ENCODE measurements at regions not wholly inside any gene's neighbourhood (a gene's known extent, or its start where the extent isn't known, plus 50 kb on each side); places are given as distances from the start of the nearest gene placed in this dataset.
"Not testable (repeated sequence)": the region's sequence is repeated elsewhere in the genome, so short reads cannot be mapped to it uniquely, and the experiment has no call there.

DNA sequence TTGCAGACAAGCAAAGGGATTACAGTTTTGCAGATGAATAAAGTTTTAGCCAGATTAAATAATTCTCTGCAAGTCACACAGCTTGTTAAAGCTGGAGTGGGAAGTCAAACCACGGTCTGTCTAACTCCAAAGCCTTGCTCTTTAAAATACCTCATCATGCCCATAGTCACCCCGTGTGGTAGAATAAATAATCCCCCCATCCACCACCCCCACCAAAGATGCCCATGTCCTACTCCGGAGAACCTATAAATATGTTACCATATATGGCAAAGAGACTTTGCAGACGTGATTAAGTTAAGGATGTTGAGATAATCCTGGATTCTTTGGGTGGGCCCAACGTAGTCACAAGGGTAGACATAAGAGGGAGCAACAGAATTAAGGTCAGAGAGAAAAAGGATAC is 118.7 kb downstream of the BEND2 start:
- no peak for DNase-seq

DNA sequence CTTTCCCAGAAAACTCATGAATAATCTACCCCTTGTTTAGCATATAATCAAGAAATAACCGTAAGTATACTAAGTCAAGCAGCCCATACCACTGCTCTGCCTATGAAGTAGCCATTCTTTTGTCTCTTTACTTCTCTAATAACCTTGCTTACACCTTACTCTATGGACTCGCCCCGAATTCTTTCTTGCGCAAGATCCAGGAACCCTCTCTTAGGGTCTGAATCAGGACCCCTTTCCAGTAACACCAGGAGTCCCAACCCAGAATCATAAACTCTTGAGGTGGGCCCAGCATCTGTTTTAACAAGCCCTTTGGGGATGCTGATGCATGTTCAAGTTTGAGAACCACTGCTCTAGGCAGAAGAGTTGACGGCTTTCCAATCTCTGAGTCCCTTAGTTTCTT is 119.6 kb downstream of the BEND2 start:
- no peak for DNase-seq

DNA sequence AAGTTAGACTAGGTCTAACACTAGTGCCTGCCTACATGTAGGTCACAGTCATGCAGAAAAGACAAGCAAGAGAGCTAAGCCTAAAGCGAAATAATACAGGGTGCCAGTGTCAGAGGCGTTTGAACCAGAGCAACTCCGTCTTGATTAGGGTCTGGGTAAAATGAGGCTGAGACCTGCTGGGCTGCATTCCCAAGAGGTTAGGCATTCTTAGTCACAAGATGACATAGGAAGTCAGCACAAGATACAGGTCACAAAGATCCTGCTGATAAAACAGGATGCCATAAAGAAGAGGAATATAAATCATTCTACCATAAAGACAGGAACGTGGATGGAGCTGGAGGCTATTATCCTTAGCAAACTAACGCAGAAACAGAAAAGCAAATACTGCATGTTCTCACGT is 120.9 kb downstream of the BEND2 start:
- peak; percentile 0 for DNase-seq

DNA sequence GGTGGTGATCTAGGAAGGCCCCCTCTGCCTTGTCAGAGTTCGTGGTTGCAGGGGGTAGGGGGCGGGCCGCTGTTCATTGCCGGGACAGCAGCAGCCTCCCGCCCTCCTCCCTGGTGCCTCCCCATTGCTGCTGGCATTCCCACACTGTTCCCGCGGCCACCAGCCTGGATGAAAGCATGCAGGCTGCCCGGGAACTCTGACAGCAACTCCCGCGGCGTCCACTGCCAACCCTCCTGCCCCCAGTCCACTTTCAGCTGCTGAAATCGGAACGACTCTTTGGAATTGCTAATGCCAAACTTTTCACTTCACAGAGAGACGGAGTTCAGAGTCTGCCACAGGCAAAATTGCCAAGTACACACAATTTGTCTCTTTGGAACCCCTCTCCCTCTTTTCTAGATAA is 121.9 kb downstream of the BEND2 start:
- no peak for DNase-seq

DNA sequence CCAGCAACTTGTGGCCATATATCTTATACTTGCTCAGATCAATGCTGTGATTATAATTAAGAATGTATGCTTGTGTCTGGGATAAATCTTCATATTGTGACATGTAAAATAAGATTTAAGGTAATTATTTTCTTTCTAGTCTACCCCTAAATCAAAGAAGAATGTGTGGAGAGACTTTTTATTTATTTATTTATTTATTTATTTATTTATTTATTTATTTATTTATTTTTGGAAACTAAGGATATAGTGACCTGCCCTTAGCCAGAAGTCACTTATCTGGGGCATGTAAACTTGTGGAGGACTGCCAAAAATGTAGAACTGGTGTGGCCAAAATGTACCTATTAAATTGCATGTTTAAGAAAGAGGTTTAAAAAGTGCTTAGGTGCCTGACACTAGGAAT is 144.3 kb downstream of the BEND2 start:
- no peak for DNase-seq

DNA sequence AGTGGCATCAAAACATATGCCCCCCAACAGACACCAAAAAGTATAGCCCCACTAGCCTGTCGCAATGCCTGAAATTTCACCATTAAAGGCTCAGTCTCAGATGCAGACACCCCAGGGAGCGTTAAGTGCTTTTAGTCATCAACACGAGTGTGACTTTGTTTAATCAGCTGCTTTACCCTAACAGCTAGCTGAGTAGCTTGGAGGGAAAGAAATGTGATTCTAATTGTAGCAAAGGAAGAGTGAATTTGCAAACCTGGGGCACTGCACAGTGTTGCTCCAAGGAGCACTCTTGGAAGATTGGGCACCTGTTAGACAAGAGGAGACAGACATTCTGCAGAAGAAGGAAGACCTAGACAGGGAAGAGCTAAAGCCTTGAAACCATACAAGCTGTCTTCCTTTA is 145.1 kb downstream of the BEND2 start:
- no peak for DNase-seq

DNA sequence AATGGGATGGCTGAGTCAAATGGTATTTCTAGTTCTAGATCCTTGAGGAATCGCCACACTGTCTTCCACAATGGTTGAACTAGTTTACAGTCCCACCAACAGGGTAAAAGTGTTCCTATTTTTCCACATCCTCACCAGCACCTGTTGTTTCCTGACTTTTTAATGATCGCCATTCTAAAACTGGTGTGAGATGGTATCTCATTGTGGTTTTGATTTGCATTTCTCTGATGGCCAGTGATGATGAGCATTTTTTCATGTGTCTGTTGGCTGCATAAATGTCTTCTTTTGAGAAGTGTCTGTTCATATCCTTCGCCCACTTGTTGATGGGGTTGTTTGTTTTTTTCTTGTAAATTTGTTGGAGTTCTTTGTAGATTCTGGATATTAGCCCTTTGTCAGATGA is 152.6 kb downstream of the BEND2 start:
- DNase-seq, result not testable (repeated sequence)

DNA sequence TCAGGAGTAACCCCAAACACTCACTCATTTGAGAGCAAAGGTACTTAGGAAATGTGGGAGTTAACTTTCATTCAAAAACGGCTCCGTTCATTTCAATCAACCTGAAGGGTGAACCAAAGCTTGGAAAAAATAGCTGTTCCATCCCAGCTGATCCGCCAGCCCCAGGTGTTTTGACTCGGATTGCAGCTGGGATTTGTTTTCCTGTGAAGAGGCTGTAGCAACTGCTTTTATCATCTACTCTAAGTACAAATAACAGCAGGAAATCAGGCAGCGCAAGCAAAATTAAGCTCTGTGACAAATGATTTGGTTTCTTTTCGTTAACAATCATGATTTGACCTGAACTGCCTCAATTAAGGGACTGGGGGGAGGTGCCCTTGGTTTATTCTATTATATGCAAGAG is 154.7 kb downstream of the BEND2 start:
- DNase-seq, result no peak

DNA sequence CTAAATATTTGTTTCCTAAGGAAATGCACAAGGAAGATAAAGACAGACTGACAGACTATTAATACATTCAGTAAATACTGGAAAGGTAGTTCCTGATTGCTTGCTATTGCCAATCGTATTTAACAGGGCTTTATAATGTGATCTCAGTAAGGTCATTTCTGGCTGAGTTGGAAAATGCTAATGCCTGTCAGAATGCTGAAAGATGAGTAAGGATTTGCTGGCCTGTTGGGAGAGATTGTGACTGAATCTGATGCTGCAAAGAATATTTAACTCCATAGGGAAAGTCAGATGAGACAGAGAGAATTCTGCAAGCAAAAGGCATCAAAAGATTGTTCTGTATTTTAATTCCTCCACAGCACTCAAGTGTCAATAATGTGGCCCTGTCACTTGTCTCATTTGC is 169.0 kb downstream of the BEND2 start:
- no peak for DNase-seq

DNA sequence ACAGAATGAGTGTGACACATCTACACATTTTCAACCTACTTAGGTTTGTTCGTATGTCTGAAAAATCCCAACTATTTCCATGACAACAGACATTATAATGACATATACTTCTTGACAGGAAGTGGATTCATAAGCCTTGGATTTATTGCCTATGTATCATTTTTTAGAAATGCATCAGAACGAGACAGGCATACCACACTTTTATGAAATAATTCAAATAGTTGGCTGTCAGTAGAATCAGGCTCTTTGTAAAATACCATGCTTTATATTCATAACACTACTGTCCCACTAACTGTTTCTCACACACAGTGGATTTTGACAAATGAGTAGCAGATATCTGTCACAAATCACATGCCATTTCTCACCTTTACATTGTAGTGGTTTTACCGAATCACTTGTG is 173.2 kb downstream of the BEND2 start:
- peak; percentile 10 for DNase-seq

DNA sequence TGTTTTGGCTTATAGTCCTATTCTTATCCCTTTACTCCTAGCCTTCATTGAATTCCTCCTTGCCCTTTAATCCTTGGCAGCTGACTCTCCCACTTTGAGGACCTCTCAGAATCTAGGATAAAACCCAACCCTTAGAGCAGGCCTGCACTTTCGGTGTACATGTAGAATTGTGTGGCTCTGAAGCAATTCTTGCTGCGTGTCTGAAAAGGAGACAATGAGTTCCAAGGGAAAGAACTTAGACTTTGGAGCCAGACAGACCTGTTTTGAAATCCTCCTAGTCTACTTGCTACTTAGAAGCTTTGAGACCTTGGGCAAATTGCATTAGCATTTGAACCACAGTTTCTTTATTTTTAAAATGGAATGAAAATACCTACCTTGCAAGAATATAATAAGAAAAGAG is 175.2 kb downstream of the BEND2 start:
- DNase-seq, result no peak

DNA sequence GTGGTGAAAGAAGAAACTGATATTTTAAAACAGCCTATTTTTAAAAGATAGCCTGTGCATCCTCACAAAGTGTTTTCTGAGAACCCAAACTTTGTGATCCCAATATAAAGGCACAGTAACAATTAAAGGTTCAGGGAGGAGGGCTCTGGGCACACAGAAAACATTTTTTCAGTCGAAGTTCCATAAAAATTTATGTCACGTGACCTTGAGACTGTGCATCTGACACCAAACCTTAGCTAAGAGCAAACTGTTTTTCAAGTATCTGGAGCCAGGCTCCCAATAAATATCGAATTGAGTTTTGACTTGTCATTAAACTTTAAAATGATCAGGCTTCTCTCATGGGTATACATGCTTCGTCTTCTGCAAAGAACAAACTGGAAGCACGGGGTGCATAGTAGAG is 177.9 kb downstream of the BEND2 start:
- no peak for DNase-seq

DNA sequence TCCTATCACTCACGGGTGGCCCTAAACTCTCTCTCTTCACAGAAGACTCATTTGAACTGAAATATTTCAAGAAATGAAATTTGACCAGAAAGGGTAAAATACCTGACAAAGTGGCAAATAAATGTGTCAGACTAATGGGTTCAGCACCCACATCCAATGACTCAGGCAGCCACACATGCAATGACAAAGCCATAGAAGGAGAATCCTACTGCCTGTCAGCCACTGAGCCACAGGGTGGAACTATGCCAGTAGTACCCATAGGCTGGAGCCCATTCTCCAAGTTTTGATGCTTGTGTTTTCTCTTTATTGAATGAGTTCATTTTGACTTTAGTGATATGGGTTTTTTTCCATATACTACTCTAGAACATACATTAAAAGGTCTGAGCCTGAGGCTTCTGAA is 179.0 kb downstream of the BEND2 start:
- no peak for DNase-seq

DNA sequence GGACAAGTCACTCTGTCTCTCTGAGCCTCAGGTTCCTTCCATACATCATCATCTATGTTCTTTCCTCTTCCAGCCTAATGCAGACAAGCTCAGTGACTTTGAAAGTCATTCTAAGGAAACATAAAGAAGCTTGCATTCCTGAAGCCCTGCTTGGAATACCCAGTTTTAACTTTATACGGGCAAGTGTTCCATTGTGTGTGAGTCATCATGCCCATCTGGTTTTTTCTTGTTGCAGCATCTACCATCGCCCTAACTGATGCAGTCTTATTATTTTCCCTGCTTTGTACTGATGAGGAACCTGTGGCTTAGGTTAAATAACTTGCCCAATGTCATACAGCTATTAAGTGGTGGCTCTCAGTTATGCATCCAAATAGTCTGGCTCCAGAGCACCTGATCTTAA is 177.9 kb upstream of the RAI2 start:
- no peak for DNase-seq

DNA sequence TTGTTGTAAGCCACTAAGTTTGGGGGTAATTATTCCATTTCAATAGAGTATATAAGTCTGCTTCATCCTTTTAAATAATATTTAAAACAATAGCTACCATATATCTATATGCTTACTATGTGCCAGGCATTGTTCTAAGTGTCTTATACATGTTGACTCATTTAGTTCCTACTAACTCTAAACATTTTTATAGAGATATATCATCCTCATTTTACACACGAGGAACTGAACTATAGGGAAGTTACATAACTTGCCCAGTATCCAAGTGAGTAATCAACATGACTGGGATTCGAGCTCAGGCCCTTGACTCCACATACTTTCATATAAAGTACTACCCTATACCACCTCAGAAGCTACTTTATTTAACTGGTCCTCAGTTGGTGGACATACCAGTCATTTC is 175.3 kb upstream of the RAI2 start:
- no peak for DNase-seq

DNA sequence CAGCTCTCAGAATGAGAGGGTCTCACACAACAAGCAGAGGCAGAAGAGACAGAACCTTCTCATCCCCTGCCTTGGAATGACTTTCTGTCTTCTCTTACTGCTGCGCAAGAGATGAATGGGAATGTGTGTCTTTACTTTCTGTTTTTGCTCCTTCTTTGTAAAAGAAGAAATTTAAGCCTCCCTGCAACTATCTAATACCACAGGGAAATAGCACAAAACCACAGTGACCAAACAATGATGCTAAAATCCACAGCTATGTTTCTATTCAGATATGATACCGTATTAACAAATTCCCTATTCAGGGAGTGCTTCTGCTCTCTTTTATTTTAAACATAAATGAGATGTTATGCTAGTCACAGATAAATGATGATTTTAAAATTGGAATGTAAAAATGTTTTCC is 173.8 kb upstream of the RAI2 start:
- no peak for DNase-seq

DNA sequence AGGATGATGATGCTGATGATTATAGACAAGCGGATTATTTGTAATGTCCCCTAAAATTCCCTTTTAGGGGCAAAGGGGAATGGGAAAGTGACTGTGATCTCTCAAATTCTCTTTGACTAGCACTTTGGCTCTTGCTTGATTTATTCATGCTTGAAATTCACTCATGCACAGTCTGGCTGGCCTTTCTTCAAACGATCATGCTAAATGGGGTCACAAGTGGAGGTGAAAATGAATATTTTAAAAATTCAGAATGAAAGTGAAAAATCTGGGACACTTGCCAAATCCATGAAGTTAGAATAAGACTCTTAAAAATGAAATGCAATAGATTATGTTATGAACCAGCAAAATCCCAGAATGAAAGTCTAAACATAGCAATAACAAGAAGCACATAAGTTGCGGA is 173.4 kb upstream of the RAI2 start:
- no peak for DNase-seq

DNA sequence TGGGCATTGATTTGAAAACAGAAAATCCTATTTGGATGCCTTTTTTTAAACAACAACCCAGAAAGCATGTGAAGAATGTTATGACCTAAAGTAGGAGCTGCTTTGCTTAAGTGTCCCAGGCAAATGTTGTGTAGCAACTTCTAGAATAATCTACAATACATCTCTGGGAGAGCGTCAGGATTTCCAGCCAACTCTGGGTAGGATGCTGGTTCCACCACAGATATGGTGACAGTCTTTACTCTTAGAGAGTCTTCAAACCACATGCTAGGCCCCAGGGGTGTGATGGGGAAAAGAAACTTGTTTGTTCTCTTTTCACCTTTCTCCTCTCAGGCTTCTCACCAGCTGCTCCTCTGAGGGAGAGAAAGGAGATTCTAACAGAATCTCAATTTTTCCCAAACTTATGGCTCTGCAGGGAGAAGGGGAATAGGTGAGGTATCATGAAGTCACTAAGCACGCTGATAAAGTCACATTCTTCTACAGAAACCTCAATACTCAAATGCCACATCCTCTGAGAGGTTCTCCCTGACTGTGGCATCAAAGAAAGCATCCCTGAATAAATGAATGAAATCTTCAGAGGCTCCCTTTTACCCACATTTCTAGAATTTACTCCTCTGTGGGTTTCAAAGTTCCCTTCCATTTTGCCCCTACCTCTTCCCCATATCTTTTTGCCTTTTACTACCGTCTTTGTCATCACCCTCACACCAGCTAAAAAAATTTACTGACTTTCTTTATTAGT is 171.6 kb upstream of the RAI2 start:
- no peak for DNase-seq

DNA sequence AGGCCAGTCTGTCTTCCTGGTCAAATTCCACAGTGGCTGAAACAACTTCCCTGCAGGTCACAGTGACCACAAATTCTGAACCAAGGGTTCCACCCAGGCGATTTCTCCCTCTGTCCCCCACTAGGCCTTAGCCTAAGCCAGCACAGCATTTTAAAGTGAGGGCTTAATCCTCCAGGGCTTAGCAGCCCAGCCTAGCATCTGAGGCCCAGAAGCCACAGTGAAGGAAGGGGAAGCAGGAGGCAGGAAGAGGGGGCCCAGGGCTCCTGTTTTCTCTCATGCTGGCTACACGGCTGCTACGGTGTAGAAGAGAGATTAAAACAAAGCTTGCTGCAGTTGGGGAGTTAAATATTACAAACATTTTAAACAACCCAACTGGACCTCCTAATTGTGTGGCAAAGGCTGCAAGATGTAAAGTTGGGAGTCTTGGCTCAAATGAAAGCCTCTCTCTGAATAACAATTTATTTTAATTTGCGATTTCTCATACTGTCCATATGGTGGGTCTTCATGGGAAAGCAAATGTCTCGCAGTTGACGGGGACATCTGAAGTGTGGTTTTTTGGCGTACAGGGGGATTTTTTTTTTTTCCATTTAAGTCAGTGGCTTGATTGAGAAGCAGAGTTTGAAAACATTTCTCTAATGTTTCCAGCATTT is 170.8 kb upstream of the RAI2 start:
- DNase-seq, result no peak

DNA sequence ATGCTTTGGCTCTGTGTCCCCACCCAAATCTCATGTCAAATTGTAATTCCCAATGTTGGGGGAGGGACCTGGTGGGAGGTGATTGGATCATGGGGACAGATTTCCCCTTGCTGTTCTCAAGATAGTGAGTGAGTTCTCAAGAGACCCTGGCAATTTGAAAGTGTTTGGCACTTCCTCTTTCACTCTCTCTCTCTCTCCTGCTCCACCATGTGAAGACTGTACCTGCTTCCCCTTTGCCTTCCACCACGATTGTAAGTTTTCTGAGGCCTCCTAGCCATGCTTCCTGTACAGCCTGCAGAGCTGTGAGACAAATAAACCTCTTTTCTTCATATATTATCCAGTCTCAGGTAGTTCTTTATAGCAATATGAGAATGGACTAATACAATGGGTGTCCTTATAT is 169.6 kb upstream of the RAI2 start:
- DNase-seq, result not testable (repeated sequence)

DNA sequence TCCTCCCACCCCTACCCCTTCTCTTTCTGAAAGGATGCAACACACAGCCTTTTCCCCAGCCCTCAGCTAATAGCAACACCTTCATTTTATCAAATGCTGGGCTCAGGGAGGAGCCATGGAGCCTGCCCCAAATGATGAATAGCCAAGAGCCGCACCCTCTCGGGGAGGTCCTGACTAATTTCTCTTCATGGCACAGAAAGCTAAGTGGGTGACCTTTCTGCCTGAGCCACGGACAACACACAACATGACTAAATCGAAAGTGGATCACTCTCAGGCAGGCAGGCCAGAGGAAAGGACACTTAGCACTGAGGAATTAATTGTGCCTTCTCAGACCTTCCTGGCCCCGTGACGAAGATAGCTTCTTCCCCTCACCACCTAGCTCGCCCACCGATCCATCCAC is 165.1 kb upstream of the RAI2 start:
- no peak for DNase-seq

DNA sequence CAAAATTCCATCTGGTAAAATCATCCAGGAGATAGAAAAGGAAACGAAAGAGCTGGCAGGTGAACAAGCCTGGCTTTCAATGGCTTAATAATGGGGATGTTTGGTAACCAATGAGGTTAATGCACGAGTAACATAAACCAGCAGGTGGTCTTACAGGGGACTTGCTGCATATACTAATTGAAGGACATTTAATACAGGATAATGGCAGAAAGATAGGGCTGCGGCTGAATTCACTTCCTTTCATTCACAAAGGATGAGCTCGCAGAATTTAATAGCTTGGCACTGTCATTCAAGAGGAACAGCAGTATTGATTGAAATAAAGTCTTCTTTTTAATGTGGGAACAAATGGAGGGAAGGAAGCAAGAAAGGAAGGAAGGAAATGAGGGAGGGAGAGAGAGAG is 156.3 kb upstream of the RAI2 start:
- no peak for DNase-seq

DNA sequence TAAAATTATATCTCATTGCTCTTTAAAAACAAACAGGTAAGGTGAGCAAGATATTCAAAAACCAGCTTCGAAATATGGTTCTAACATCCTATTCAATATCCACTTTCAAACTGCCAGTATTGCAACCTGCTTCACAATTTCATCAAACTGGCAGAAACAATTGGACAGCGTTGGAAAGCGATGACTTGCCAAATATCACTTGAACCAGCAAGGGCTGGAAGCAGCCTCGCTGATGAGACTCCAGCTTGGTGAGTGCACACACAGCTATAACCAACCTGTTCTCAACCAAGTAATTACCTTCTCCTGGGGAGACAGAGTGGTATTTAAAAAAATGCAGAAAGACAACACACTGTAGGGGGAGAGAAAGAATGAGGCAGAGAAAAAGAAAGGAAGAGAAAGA is 155.8 kb upstream of the RAI2 start:
- no peak for DNase-seq

DNA sequence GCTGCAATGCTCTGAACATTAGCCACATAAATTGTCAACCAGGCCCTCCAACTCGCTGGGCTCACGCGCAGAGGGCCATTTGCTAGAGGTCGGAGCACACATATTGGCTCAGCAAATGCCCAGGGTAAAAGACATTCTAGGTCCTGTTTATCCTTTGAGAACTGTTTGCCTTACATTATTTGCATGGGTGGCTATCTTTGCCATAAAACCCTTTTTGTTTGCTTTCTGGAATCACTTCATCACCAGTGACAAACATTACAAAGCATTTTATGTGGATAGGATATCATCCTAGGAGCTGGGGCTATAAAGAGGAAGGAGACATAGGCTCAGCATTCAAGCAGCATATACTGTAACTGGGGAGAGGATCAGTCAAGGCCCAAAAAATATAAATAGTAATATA is 149.2 kb upstream of the RAI2 start:
- no peak for DNase-seq

DNA sequence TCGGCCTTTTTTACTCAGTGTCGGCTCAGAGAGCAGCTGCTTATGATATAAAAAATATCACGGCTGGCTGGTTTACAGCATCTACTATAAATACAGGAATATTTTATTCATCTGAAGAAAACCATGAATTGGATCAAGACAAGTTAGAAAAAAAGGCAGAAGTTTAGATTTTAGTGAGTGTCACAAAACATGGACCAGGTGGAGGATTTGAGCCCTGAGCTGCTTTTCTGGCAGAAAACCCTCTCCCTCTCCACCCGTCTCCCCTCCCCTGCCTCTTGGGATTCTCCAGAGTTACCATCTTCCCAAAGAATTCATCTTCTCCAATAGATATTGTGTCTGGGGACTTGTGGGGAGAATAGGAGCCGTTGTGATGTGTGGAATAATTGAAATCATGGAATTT is 142.8 kb upstream of the RAI2 start:
- no peak for DNase-seq
